Heart left ventricle (tissue), 13 donors: ENCODE measurements at regions not wholly inside any gene's neighbourhood (a gene's known extent, or its start where the extent isn't known, plus 50 kb on each side); places are given as distances from the start of the nearest gene placed in this dataset.

Experiments used
- POLR2A ChIP-seq, 2 donors: fragments of 450-650 bp; IDR thresholded peaks; one replicate each; pipeline ENCODE4 v1.6.1; 2017; ENCODE audit warnings: antibody characterized with exemption in 2 of 2, mild to moderate bottlenecking in 2 of 2, moderate library complexity in 2 of 2
- TF ChIP-seq, protein P1 (sequence below), 12 donors: fragments of 200-600 bp; sonication (generic) in 4 of 12; IDR thresholded peaks; one replicate each; pipeline versions ENCODE4 v1.5.0 to v1.8.0; 2018 to 2022; ENCODE audit warnings: antibody characterized with exemption in 12 of 12, mild to moderate bottlenecking in 5 of 12
- donor health status: ischemic (EF 13 %, LVEDD 7.1; RV severe dilation, severe dysfunction).
- donor health status: DM: no; HTN: yes; CAD: no.
- donor health status: DM: no; HTN: no; CAD: no.
- donor health status: ischemic (EF 25% LVEDD 6.9; RV normal size, moderate dysfunction).
- donor health status: ischemic (EF 25% LVEDD 5.7; RV mildly dilated, moderate dysfunction).
- donor health status: ischemic (EF 35%, LVEDD 5.7; RV mildly dilated, moderate dysfunction).
- donor health status: nonischemic (EF 11% LVEDD 7.7; RV severe dilation, severe dysfunction).
- donor health status: DM: yes; HTN: yes; CAD: no.
- donor health status: PGD.
- donor health status: ischemic (EF 29% LVEDD 5.4; RV normal size, mild dysfunction).
- donor health status: nonischemic (EF 23%, LVEDD 6.1; RV moderate dilation, normal function).

DNA sequence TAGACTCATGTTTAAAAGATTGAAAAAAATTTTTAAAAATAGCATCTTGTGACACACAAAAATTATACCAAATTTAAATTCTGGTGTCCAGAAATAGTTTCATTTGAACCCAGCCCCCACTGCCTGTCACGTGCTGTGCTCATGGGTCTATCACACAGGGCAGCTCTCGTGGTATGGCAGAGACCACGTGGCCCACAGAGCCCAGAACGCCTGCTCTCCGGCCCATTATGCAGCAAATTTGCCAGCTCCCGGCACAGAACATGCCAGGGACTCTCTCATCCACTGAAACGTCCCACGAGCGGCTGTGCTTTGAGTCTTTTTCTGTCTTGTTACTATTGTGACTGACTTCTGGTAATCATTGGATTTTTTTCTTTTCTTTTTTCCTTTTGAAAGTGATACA is 224.3 kb downstream of the TTLL2 start:
- TF ChIP-seq, protein P1, sequence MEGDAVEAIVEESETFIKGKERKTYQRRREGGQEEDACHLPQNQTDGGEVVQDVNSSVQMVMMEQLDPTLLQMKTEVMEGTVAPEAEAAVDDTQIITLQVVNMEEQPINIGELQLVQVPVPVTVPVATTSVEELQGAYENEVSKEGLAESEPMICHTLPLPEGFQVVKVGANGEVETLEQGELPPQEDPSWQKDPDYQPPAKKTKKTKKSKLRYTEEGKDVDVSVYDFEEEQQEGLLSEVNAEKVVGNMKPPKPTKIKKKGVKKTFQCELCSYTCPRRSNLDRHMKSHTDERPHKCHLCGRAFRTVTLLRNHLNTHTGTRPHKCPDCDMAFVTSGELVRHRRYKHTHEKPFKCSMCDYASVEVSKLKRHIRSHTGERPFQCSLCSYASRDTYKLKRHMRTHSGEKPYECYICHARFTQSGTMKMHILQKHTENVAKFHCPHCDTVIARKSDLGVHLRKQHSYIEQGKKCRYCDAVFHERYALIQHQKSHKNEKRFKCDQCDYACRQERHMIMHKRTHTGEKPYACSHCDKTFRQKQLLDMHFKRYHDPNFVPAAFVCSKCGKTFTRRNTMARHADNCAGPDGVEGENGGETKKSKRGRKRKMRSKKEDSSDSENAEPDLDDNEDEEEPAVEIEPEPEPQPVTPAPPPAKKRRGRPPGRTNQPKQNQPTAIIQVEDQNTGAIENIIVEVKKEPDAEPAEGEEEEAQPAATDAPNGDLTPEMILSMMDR (IDR thresholded peaks at IDR 0.05): no peak
- TF ChIP-seq POLR2A (IDR thresholded peaks at IDR 0.05): no peak
